ELR (cell line): ENCODE measurements at regions not wholly inside any gene's neighbourhood (a gene's known extent, or its start where the extent isn't known, plus 50 kb on each side); places are given as distances from the start of the nearest gene placed in this dataset.

Source experiments
- DNase-seq: peaks from one replicate; pipeline ENCODE4 v3.0.0-alpha.2; 2015; ENCODE audit warnings: low read depth

DNA sequence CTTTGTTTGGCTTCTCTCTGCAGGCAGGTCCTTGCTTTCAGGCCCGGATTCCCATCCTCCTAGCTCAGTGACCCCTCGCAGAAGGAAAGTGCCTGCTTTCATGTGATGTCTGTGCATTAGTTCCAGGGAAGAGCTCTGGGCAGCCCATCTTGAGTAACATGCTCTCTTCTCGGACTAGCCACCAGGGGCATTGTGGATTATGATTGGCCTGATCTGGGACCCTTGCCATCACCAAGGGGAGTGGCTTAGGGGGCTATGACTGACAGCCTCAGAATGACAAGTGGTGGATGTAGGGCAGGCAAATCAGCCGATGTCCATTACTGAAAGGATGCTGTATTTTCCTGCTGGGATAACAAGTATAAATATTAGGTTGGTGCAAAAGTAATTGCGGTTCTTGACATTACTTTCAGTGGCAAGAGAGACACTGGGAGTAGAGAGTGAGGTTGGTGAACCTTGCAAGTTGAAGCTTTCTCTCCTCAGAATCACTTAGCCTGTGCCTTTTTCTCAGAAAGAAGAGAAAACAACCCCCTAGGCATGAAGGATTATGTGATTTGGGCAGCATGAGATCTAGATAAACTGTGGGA, 71.5 kb upstream of the MPHOSPH6 start:
- no peak for DNase-seq

DNA sequence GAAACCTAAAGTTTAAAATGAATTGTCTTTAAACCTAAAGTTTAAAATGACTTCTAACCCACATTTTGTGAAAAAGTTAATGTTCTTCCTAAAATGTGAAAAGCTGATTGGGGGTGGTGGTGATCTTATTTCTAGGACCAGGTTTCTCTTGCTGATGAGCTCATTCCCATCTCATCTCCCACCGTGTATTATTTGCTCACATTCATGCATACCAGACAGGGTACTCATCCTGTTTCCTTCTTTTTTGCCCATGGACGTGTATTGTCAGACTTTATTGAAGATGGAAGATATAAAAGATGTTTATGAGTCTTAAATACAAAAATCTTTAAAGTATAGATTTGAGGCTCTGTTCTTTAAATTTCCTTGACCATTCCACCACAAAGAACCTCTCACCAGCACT, 70.1 kb upstream of the MPHOSPH6 start:
- peak; percentile 20 for DNase-seq

DNA sequence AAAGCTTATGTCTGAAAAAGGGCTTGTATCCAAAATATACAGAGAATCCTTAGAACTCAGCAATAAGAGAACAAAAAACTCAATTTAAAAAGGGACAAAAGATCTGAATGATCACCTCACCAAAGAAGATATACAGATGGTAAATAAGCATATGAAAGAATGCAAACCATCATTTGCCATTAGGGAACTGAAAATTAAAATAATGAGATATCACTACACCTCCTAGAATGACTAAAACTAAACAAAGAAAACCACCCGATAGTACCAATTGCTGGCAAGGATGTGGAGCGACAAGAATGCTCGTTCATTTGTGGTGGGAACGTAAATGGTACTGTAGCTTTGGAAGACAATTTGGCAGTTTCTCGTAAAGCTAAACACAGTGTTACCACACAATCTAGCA, 66.9 kb upstream of the MPHOSPH6 start:
- DNase-seq = no peak

DNA sequence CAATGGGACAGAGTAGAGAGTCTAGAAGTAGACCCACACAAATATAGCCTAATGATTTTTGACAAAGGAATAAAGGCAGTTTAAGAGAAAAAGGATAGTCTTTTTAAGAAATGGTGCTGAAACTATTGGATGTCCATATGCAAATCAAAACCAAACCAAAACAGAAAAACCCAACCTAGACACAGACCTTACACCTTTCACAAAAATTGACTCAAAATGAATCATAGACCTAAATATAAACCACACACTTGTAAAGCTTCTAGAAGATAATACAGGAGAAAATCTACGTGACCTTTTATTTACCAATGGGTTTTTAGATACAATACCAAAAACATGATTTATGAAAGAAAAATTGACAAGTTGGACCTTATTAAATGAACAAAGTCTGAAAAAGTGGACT, 66.4 kb upstream of the MPHOSPH6 start:
- no peak for DNase-seq

DNA sequence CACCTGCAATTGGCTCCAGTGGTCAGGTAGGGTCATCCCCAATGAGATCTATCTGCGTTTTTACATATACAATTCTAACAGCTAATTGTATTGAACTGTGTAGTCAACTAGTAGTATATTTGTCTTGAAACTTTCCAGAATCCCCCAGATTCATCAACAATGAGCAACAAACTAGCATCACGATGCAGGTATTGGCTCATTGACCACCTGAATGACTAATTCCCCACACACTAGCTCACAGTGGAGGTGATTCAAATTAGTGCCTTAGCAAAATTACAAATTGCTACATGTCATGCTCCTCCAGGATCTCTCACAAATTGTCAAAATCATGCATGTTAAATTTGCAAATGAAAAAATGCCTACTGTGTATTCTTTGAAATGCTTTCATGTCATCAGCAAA, 62.8 kb upstream of the MPHOSPH6 start:
- DNase-seq = no peak

DNA sequence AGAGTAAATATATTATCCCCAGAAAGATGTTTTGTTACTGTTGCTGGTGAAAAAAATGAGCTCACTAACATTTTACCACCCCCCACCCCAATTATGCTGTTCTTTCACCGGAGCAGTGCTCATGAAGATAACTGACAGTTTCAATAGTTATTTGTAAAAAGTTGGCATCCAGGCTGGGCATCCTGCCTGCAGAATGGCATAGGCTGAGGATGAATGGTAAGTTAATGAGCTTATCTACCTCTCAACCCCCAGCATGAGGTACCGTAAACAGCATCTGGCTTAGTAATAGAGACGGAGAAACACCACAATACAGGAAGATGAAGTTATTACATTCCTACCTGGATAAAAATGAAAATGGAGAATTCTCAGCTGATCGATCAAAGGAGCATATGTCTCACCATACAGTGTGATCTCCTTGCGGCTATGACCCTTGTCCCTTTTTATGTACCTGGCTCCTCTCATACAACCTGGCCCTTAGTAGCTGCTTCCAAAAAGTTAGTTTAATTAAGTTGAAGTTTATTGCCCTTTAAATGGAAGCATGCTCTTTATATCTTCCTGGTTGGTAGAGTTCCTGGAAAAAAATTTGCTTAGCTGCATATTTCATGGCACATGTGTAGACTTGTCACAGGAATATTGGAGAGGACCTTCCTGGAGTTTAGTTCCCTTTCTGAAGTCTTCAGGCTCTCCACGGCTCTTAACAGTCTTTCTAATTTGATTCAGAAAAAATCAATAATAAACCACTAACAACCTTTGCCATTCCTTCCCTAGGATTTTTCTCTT, 61.2 kb upstream of the MPHOSPH6 start:
- DNase-seq = no peak

DNA sequence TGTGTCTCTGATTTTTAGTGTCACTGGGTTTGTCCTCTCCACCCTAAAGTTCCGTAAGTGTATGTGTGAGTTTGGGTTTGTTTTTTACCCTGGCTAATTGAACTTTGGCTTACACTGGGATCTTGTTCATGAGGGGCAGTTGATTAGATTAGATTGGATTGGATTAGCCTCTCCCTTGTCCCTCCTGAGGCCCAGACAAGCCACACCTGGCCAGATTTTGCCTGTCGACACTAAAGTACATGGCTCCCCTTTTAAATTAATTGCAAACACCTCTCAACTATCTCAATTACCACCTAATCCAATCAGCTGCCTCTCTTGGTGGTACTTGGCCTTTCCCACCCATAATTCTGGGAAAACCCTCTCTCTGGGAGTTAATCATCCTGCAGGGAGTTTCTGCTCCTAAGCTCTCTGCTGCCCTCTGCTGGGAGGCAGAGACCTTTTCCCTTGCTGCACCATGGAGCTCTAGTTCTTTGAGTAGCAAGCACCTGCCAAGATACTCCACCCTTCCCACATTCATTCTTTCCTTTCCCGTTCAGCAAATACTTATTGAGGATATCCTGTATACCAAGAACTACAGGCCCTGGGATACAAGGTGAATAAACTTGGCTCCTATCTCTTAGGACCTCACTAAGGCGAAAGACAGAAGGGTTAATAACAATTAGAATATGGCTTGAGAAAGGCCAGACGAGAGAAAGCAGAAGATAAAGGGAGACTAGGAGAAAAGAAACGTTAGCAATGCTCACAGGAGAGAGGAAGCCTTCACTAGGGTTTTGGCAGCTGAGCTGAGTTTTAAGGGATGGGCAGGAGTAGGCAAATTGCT, 60.0 kb upstream of the MPHOSPH6 start:
- DNase-seq = peak; percentile 80

DNA sequence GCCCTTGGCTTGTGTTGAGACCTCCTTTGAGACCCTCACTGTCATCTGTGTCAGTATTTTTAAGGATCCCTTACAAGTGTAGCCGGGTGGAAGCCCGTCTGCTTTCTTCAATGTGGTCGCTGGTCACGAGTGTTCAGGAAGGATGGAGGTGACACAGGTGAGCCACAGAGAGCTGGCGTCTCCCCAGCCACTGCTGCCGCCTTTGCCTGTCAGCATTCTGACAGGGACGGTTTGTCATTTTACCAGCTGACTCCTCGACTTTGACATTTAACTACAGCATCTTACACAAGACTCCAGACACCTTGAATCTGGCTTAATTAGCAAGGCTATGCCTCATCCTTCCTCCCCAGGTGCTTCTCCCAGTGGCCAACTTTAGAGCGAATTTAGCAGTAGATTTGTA, 56.3 kb upstream of the MPHOSPH6 start:
- DNase-seq = no peak

DNA sequence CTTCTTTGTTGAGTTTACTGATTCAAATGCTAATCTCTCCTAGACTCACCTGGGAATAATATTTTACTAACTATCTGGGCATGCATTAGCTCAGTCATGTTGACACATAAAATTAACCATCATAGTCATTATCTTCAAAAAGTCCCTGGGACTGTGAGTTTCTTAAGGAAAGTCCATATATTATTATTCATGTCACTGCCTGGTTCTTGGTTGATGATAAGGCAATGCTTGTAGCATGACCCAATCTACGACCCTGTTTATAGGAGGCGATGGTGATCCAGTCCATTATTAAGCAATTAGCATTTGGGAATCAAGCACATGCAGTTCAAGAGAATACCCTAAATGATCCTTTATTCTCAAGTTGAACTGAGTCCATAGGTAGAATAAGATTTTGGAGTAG, 54.8 kb upstream of the MPHOSPH6 start:
- no peak for DNase-seq

DNA sequence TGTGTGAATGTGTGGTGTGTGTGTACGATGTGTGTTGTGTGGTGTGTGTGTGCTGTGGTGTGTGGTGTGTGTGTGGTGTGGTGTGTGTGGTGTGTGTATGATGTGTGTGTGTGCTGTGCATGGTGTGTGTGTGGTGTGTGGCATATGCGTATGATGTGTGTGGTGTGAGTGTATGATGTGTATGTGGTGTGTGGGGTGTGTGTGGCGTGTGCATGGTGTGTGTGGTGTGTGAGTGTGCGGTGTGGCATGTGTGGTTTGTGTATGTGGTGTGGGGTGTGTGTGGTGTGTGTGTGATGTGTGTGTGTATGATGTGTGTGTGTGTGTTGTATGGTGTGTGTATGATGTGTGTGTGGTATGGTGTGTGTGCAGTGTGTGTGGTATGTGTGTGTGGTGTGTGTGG, 50.5 kb upstream of the MPHOSPH6 start:
- no peak for DNase-seq
